NOMO-1 (cell line): ENCODE measurements at regions not wholly inside any gene's neighbourhood (a gene's known extent, or its start where the extent isn't known, plus 50 kb on each side); places are given as distances from the start of the nearest gene placed in this dataset.

Experiments
- DNase-seq, 2 experiments: peaks; one replicate each; lab custom pipeline; 2025; ENCODE audit not compliant: unreplicated experiment in 2 of 2; lab: John Stamatoyannopoulos, UW

GRCh38 chr3:176737480-176738110, 459.7 kb downstream of the TBL1XR1 start:
- no peak for DNase-seq

DNA sequence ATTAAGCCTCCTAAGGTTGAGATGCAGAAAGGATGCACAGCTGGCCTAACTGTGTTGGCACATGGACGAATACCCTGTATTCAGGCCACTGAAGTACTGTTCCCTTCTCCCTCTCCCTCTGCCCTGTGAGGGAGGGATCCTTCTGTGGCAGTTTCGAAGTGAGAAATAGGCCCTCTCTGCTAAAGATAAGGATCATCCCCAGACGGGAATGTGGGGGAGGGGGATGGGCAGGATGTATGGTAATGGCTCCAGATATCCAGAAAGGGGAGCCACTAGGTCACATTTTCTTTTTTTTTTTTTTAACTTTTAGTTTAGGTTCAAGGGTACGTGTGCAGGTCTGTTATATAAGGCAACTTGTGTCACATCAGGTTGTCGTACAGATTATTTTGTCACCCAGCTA, 463.1 kb downstream of the TBL1XR1 start:
- DNase-seq = no peak

- DNase-seq = no peak
Observed at GRCh38 chr3:176724394-176724759, 472.9 kb downstream of the TBL1XR1 start.

- DNase-seq = no peak
Observed at GRCh38 chr3:176723758-176724393, 473.4 kb downstream of the TBL1XR1 start.

- DNase-seq = no peak
Observed at GRCh38 chr3:176714034-176714433, 483.2 kb downstream of the TBL1XR1 start.

DNA sequence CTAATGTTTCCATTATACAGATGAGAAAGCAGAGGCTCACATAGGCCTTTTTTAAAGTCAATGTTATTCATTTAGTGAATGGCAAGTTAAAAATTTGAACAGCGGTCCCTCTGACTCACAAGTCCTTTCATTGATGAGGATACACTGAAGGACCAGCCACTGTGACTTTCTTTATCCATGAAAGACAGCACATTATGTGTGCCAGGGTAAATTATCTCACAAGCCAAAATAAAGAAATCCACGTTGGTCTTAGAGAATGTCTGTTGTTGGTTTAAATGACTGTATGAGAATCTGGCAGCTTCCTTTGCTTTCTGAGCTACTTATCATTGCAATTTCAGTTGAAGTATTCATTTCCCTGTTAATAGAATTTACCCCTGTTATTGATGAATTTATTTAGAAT, 485.1 kb downstream of the TBL1XR1 start:
- DNase-seq = no peak

DNA sequence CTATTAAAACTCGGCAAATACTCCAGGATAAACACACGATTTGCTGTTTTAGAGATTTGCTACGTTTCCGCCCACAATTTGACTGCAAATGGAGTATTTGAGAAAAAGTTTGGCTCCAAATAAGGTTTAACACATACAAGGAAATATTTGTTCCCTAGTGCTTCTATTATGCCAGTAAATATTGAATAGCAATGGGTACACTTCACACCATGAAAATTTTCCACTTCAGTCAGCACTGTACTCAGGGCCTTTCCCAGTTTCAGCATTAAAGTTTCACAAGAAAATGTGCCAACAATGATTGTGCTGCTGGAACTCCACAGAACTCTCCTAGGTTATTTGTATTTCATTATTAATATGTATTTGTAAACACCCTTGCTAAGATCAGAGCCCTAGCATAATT, 498.0 kb downstream of the TBL1XR1 start:
- DNase-seq = no peak

GRCh38 chr3:176697284-176697889, 499.9 kb downstream of the TBL1XR1 start:
- no peak for DNase-seq

- no peak for DNase-seq
Observed at GRCh38 chr3:176696816-176697215, 500.5 kb downstream of the TBL1XR1 start.

GRCh38 chr3:176692966-176693785, 504.1 kb downstream of the TBL1XR1 start:
- DNase-seq = no peak

DNA sequence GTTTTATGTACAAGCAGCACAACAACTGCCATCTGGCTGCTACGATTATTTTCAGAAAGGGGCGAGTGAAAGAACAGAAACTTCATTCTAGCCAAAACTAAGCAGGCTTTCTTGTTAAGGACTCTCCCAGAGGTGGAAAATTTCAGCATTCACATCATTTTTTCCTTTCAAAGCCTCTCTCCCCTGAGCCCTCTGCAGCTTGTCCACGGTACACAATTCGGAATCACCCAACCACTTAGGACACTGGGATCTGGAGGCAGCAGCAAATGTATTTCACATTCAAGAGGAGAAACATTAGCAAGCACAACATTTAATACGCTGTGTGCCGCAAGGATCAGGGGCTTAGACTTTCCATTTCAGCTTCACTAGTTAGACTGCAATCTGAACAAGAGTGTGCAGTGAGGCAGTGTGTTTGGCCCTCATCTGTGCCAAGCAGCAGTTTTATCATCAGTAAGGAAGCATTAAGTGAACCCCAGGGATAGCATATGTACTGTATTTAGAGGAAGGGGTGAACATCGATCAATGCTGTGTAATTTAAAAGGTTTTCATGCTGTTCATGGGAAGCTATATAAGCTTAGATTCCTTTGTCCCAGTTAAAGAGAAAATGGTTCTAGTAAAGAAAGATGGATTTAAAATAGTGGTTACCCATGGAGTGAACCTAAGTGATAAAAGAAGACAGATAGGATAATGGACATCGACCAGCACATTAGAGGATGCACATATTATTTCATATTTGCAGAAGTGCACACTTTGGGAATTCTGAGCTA, 504.9 kb downstream of the TBL1XR1 start:
- DNase-seq = no peak

DNA sequence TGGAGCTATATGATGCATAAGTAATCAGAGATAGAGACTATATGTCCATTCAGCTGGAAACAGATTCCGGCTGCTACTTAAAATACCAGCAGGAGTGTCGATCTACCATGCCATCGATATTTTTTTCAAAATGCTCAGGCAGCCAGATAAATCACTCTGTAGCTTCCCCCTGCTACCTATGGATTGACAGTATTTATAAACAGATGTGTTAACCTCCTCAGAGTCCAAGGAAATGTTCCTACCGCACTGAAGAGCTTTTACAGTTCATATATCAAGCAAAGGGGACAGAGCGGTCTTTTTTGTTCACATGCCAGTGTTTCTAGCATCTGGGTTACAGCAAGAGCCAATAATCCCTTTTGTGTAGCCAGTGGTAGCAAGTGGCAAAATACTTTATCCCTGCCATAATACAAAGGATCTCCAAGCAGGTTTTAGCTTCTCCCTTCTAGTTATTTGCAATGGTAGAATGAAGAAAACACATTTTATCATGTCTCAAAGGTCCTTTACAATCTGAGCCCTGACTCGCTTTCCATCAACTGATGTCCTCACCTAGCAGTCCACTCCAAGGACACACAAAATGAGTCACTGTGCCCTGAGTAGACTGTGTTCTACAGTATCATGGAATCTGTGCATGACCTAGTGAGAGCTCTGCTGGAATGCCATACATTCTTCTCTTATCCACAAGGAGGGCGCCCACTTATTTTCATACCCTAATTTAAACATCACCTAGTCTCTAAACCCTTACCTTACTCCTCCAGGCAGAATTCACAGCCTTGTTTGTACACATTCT, 507.0 kb downstream of the TBL1XR1 start:
- DNase-seq = no peak

DNA sequence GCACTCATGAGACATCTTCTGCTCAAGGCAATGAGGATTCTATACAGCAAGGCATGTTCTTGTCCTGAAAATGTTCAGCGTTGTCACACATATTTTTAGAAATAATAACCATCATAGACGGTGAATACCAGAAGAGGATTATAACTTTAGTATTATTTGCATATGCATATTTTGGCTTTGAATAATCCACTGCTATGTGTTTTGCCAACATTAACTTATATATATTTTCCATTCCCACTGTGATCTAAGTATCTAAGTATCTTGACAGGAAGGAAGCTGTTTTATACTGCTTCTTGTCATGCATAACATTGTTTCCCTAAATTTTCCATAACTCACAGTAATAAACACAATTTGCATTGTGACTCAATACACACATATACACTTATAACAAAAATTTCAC, 509.5 kb downstream of the TBL1XR1 start:
- no peak for DNase-seq

- DNase-seq = no peak
Observed at GRCh38 chr3:176683382-176683781, 513.9 kb downstream of the TBL1XR1 start.

GRCh38 chr3:176663837-176664831, 533.1 kb downstream of the TBL1XR1 start:
- DNase-seq = no peak

- no peak for DNase-seq
Observed at GRCh38 chr3:176663387-176663786, 533.9 kb downstream of the TBL1XR1 start.

- no peak for DNase-seq
Observed at GRCh38 chr3:176661432-176661964, 535.8 kb downstream of the TBL1XR1 start.

DNA sequence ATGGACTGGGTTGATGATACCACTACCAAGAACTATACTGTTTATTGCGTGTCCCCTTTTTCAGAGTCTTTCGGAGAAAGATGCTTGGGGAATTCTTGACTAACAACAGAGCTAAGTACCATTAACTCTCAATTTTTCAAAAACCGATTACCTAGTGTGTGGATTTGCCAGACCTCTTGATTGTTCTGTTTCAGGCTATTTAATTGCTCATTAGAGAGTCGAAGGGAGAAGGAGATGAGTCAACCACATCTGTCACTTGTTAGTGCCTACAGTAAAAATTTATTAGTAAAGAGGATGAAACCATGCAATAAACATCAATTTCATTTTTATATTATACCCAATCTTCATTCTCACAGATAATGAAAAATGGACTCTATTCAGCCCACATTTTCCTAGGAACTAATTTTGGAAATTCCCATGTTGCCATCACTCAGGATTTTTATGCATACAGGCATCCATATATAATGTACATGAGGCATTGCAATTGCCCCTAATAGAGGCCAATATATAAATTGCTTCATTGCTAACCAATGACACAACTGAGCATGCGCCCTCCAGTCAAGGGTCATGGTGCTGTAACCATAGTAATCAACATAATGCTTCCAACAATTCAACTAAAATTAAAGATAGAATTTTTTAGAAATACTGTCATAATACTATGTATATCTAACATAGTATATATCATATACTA, 541.7 kb downstream of the TBL1XR1 start:
- DNase-seq = no peak
